ENCODE measurements at regions not wholly inside any gene's neighbourhood (a gene's known extent, or its start where the extent isn't known, plus 50 kb on each side); places are given as distances from the start of the nearest gene placed in this dataset.

DNA sequence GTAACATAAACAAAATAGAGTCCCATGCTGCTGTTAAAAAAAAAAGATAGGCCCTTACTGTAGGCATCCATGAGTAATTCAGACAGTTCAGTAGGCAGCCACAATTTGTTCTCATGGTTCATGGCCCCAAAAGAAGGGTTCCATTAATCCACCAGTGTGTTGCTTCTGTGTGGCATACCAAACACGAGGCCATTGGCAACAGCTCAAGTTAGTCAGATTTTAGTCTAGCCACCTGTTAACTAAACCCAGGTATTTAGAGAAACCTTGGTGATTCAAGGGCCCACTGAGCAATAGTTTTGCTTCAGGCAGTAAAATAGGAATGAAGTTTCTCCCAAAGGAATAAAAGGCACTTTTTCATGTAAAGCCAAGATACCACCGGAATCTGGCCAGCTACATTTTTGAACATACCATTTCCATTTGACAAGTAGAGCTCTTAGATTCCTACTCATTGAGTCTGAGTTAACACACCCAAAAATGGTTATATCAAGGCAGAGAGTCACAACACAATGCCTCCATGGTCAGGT lies 80.1 kb upstream of the SRD5A2 start:
- TF ChIP-seq, protein P1, sequence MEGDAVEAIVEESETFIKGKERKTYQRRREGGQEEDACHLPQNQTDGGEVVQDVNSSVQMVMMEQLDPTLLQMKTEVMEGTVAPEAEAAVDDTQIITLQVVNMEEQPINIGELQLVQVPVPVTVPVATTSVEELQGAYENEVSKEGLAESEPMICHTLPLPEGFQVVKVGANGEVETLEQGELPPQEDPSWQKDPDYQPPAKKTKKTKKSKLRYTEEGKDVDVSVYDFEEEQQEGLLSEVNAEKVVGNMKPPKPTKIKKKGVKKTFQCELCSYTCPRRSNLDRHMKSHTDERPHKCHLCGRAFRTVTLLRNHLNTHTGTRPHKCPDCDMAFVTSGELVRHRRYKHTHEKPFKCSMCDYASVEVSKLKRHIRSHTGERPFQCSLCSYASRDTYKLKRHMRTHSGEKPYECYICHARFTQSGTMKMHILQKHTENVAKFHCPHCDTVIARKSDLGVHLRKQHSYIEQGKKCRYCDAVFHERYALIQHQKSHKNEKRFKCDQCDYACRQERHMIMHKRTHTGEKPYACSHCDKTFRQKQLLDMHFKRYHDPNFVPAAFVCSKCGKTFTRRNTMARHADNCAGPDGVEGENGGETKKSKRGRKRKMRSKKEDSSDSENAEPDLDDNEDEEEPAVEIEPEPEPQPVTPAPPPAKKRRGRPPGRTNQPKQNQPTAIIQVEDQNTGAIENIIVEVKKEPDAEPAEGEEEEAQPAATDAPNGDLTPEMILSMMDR (IDR thresholded peaks at IDR 0.05 in 4 of 5, conservative IDR thresholded peaks at IDR 0.05 in 1 of 5), result no peak
- no peak for TF ChIP-seq POLR2A (IDR thresholded peaks at IDR 0.05)
